Activated CD8-positive, alpha-beta memory T cell treated with anti-CD3 and anti-CD28 coated beads, Interleukin-2, amount 50 U/mL, for 24 hours (primary cell): ENCODE measurements at regions not wholly inside any gene's neighbourhood (a gene's known extent, or its start where the extent isn't known, plus 50 kb on each side); places are given as distances from the start of the nearest gene placed in this dataset.
"Not testable (repeated sequence)": the region's sequence is repeated elsewhere in the genome, so short reads cannot be mapped to it uniquely, and the experiment has no call there.

Experiments used
- DNase-seq: peaks from one replicate; pipeline ENCODE4 v3.0.0-alpha.2; 2020; ENCODE audit errors: extremely low read depth

DNA sequence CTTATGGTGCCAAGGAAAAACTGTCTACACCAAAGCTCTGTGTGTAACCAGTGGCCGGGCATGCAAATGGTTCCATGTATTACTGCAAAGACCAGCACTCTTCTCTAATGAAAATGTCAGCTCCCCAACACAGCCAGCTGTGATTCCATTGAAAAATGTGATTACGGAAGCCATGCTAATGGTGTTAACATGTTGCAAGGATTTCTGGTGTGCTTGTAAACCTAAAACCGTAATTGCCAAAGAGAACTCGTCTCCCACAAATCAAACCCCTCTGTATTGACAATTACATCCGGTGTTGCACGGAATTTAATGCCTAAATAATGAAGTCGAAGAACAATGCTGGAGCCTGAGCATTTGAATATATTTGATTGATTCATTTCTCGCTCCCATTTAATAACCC, 351.7 kb downstream of the NPIPA8 start:
- DNase-seq, result no peak

DNA sequence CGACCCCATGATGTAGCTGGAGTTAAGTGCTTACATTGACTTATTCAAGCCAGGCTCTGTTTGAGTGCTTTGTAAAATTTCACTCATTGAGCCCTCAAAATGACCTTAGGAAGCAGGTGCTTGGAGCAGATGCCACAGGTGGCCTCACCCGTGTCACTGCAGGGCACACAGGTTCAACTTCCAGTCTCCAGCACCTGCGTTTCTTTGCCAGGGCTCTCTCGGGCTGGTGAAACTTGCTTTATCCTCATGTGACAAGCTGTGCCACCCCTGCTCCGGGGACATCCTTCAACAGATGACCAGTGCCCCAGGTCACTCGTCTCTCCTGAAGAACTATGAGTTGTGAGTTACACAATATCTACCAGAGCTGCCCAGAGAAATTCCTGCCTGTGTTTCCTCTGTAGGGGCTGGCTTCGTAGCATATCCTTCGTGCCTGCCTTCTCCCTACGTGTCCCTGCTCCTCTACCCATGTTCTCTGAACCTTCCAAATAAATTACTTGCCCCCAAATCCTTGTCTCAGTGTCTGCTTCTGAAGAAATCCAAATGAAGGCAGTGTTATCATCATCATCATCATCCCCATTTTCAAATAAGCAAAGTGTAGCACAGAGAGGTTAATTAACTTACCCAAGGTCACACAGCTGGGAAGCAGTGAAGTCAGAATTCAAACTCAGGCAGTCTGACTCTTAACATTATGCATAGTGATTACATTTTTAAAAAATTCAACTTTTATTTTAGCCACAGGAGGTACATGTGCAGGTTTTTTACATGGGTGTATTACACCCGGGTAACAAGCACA, 352.5 kb downstream of the NPIPA8 start:
- DNase-seq, result no peak

GRCh38 chr16:17983114-17983513, 353.4 kb downstream of the NPIPA8 start:
- no peak for DNase-seq

GRCh38 chr16:17977260-17977659, 359.3 kb downstream of the NPIPA8 start:
- DNase-seq, result no peak

GRCh38 chr16:17972460-17972943, 364.0 kb downstream of the NPIPA8 start:
- no peak for DNase-seq

DNA sequence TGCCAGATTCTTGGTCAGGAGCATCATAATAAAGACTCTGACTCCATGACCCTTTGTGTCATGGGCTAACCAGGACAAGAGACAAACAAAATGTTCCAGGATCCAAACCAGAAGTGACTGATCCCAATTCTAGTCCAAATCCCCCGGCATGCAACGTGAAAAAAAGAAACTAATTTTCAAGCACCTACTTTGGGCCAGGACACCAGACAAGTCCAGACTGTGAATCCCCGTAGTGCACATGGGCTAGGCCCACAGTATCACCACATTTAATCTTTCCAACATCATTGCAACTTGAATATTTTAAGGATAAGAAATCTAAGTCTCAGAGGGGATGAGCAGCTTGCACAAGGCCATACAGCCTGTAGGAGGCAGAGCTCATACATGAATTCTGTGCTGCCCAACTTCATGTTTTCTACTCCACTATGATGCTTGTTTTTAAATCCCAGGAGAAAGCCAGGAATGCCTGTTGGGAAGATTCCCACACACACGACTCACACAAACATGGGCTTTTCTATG, 365.7 kb downstream of the NPIPA8 start:
- DNase-seq, result no peak

DNA sequence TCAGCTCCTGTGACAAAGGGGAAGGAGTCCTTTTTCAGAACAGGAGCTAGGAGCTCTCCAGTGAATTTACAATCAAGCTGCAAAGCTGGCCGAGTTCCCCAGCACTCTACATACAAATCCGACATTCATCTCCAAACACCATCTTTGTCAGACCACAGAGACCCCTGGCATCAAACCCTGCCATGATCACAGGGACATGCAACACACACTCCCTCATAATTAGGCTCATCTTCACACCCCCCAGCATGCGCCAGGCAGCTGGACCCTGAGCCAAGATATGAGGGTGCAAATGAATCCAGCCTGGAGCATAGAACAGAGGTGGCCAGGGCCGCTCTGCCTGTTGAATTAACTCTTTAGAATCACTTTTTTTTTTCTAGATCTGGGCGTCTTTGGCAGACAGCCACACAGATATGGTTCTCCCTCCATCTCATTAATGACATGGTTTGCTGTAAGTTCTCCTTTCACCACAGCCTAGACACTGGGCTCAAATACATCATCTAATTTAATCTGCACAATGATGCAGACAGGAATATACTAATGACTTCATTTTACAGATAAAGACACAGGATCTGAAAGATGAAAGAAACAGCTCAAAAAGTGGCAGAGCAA, 366.3 kb downstream of the NPIPA8 start:
- DNase-seq, result no peak

DNA sequence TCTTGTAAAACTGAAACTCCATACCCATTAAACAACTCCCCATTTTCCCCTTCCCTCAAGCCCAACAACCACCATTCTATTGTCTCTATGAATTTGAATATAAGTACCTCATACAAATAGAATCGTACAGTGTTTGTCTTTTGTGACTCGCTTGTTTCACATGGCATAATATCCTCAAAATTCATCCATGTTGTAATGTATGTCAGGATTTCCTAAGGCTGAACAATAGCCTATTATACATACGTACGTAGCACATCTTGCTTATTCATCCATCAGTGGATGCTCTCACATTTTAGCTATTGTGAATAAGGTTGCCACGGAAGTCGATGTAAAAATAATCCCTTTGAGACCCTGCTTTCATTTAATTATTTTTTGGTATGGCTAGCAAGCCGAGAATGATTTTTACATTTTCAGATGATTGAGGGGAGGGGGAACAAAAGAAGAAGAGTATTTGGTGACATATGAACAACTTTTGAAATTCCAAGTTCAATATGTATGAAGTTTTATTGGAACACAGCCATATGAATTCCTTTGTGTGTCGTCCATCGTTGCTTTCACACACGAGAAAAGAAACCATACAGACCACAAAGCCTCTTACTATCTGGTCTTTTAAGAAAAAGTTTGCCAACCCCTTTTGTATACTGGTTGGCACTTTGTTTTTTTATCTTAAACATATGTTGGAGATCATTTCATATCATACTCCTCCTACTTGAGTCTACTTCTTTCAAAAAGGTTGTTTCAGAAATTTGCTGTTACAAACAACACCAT, 371.2 kb downstream of the NPIPA8 start:
- no peak for DNase-seq

- DNase-seq, result no peak
These were observed 372.3 kb downstream of the NPIPA8 start for GRCh38 chr16:17964196-17964595.

DNA sequence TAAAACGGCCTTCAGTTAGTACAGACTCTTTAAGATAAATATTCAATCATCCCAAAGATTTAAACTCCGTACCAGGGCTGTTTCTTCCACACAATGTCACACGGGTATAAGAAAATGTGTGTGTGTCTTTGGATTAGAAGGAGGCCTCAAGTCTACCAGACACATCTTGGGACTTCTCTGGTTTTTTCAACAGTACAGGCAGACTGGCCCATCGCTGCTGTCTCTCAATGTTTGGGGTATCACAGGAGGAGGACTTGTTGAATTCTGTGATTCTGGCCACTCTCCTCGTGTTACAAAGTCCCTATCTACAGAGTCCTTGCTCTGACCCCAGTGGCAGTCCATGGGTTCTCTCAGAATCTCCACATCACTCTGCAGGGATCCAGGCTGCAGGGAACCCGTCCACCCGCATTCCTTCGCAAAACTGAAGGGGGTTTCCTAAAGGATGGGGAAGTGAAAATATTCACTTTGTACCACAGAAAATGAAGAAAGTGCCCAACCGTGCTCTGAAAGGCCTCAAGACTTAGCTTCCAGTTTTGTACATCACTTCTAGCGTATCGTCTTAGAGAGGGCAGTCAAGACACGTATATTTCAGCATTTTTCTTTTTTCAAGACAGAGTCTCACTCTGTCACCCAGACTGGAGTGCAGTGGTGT, 373.2 kb downstream of the NPIPA8 start:
- no peak for DNase-seq

- no peak for DNase-seq
These were observed 373.8 kb downstream of the NPIPA8 start for GRCh38 chr16:17962726-17963125.

GRCh38 chr16:17961822-17962221, 374.7 kb downstream of the NPIPA8 start:
- DNase-seq, result not testable (repeated sequence)

- DNase-seq, result no peak
These were observed 385.2 kb downstream of the NPIPA8 start for GRCh38 chr16:17951378-17951777.

DNA sequence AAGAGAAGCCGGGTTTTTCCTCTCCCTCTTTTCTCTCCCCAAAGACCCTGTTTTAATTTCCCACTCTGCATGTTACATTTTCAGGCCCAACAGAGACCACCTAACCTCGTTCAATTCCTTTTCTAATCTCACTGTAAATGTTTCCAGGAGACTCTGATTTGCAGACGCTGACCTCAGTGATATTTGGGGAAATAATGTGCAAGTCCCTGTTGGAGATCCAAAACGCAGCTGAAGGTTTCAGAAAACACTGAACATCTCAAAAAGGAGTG, 386.6 kb downstream of the NPIPA8 start:
- DNase-seq, result no peak

DNA sequence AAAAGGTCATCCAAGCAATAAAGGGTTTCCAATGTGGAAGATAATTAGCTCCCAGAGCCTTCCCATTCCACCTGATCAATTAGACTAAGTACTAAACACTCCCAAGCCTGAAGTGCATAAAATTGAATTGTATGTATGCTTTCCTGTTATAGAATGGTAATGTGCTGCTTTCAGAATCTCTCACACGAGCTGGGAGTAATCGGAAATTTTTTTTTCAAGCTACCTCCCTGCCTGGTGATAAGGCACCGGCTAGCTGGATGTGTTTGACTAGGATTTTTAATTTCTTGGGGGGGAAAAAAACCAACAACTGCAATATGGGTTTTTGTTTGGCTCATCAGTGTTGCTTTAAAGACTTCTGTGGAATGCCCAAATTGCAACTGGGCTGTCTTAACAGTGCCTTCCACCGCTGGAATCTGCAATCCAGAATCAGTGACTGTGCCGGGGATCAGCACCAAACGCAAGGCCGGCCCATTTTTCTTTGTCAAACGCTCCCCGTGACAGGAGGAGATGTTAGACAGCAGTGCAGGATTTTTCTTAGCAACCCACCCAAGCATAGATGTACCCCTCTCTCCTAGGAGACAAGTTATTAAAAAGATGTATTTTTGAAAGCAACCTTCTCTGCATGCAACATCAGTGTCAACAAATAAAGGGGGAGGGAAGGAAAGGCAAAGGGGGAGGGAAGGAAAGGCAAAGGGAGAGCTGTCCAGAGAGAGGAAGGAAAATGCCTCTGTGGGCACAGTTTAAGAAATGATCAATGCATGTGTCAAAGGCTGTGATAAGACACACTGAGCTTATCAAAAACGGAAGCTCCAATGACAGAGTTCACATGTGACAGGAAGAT, 387.2 kb downstream of the NPIPA8 start:
- DNase-seq, result no peak

GRCh38 chr16:17947637-17948036, 388.9 kb downstream of the NPIPA8 start:
- DNase-seq, result no peak

GRCh38 chr16:17947165-17947564, 389.4 kb downstream of the NPIPA8 start:
- DNase-seq, result no peak

DNA sequence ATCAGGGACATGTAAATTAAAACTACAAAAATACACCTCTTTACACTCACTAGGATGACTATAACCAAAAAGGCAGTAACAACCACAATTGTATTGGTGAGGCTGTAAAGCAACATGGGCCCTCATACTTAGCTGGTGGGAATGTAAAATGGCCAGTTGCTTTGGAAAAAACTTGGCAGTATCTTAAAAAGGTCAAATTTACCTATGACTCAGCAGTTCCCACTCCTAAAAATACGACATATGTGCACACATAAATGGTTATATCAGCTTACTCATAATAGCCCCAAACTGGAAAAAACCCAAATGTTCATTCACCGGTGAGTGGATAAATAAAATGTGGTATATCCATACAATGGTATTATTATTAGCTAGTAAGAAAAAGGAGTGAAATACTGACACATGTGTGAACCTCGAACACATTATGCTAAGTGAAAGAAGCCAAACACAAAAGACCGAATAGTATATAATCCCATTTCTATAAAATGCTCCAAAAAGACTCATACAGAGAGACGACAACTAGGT, 391.4 kb downstream of the NPIPA8 start:
- no peak for DNase-seq

DNA sequence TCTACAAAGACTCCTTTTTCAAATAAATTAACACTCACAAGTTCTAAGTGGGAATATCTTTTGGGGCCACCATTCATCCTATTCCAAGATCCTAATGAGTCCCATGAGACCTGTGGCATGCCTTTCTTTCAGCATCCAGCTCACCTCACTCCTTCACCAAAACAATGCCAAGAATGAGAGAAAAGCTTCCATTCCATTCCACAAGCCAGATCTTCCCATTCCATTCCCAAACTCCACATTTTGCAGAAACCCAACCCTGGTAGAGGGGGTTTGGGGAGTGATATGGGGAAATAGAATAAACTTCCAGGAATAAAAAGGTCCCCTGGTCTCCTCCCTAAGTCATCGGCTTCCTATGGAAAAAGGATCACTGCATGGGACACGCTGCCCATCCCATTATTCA, 392.2 kb downstream of the NPIPA8 start:
- no peak for DNase-seq

DNA sequence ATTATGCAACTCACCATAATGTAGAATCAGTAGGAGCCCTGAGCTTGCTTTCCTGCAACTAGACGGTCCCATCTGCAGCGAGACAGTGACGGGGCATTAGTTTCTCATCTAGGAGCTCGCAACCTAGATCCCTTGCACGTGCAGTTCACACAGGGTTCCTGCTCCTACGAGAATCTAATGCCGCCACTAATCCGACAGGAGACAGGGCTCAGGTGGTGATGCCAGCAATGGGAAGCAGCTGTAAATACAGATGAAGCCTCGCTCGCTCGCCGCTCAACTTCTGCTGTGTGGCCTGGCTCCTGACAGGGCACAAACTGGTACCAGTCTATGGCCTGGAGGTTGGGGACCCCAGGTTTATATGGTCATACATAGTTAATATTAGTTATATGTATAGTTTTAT, 394.5 kb downstream of the NPIPA8 start:
- no peak for DNase-seq
